Neuronal stem cell (in vitro differentiated cells): ENCODE measurements at regions not wholly inside any gene's neighbourhood (a gene's known extent, or its start where the extent isn't known, plus 50 kb on each side); places are given as distances from the start of the nearest gene placed in this dataset.
A peak's percentile ranks its signal among the peaks of the same experiment; 100 is the strongest.

Source experiments
- DNase-seq: peaks from one replicate; pipeline ENCODE4 v3.0.0-alpha.2; 2013; ENCODE audit warnings: low spot score
- H2AFZ ChIP-seq: one replicate; pipeline ENCODE4 v1.6.1; 2013; ENCODE audit warnings: mild to moderate bottlenecking, low read length, inconsistent platforms
- H2AK5ac ChIP-seq: 2 replicates; pipeline ENCODE4 v1.6.1; 2013; ENCODE audit warnings: low read depth, mild to moderate bottlenecking, inconsistent platforms, low read length, moderate library complexity, mixed read lengths
- H2BK120ac ChIP-seq: 2 replicates; pipeline ENCODE4 v1.6.1; 2013; ENCODE audit warnings: low read depth, mild to moderate bottlenecking, inconsistent platforms, low read length, moderate library complexity, mixed read lengths
- H2BK12ac ChIP-seq: one replicate; pipeline ENCODE4 v1.6.1; 2013; ENCODE audit warnings: low read length, inconsistent platforms
- H2BK15ac ChIP-seq: 2 replicates; pipeline ENCODE4 v1.6.1; 2013; ENCODE audit warnings: mild to moderate bottlenecking, low read length, inconsistent platforms, mixed read lengths
- H2BK5ac ChIP-seq: one replicate; pipeline ENCODE4 v1.6.1; 2013; ENCODE audit warnings: inconsistent platforms, mild to moderate bottlenecking, low read length, moderate library complexity
- H3K14ac ChIP-seq: one replicate; pipeline ENCODE4 v1.6.1; 2013; ENCODE audit warnings: low read length, inconsistent platforms
- H3K18ac ChIP-seq: 2 replicates; pipeline ENCODE4 v1.6.1; 2013; ENCODE audit warnings: low read length, inconsistent platforms
- H3K23ac ChIP-seq: 2 replicates; pipeline ENCODE4 v1.6.1; 2013; ENCODE audit warnings: low read depth, mild to moderate bottlenecking, mixed read lengths, low read length, inconsistent platforms; ENCODE audit not compliant: poor library complexity
- H3K27ac ChIP-seq: replicated peaks from 3 replicates; pipeline ENCODE4 v1.5.1; 2013; ENCODE audit warnings: low read length, inconsistent platforms
- H3K27me3 ChIP-seq, 3 experiments: 2 replicates each; pipeline ENCODE4 v1.6.1; 2013; ENCODE audit warnings: low read length in 3 of 3, mild to moderate bottlenecking in 2 of 3, inconsistent platforms in 1 of 3, low read depth in 1 of 3, mixed read lengths in 1 of 3, moderate library complexity in 1 of 3; ENCODE audit not compliant: control insufficient read depth in 3 of 3, insufficient read depth in 3 of 3
- H3K36me3 ChIP-seq, 2 donors: replicated peaks in 1 of 2; 2 replicates each; pipeline ENCODE4 v1.6.1; 2013; ENCODE audit warnings: low read length in 2 of 2; ENCODE audit not compliant: control insufficient read depth in 2 of 2, insufficient read depth in 2 of 2
- H3K4ac ChIP-seq: 2 replicates; pipeline ENCODE4 v1.6.1; 2013; ENCODE audit warnings: inconsistent platforms, mild to moderate bottlenecking, low read length, moderate library complexity
- H3K4me1 ChIP-seq, 2 donors: 1 replicate in 1 of 2; 2 replicates in 1 of 2; pipeline ENCODE4 v1.6.1; 2013; ENCODE audit warnings: low read length in 2 of 2, low read depth in 1 of 2; ENCODE audit not compliant: control insufficient read depth in 2 of 2, insufficient read depth in 1 of 2
- H3K4me2 ChIP-seq: one replicate; pipeline ENCODE4 v1.6.1; 2013; ENCODE audit warnings: mild to moderate bottlenecking, low read length, inconsistent platforms; ENCODE audit not compliant: insufficient read depth, poor library complexity, severe bottlenecking
- H3K4me3 ChIP-seq, 2 donors: 2 replicates each; pipeline ENCODE4 v1.5.1; 2013; ENCODE audit warnings: low read length in 2 of 2, mild to moderate bottlenecking in 2 of 2, inconsistent platforms in 1 of 2, moderate library complexity in 1 of 2
- H3K79me1 ChIP-seq: one replicate; pipeline ENCODE4 v1.6.1; 2013; ENCODE audit warnings: low read depth, mild to moderate bottlenecking, inconsistent platforms, low read length, moderate library complexity
- H3K9ac ChIP-seq: one replicate; pipeline ENCODE4 v1.6.1; 2013; ENCODE audit warnings: mild to moderate bottlenecking, low read depth, low read length, inconsistent platforms; ENCODE audit not compliant: poor library complexity
- H3K9me3 ChIP-seq, 2 donors: replicated peaks in 1 of 2; 2 replicates each; pipeline versions ENCODE3 to v1.6.1; 2013; ENCODE audit warnings: low read length in 2 of 2, mild to moderate bottlenecking in 2 of 2, inconsistent platforms in 1 of 2, low read depth in 1 of 2, mixed read lengths in 1 of 2, moderate library complexity in 1 of 2; ENCODE audit not compliant: control insufficient read depth in 2 of 2, insufficient read depth in 1 of 2
- H4K8ac ChIP-seq: one replicate; pipeline ENCODE4 v1.6.1; 2013; ENCODE audit warnings: low read depth, mild to moderate bottlenecking, inconsistent platforms, low read length, moderate library complexity
- H4K91ac ChIP-seq: one replicate; pipeline ENCODE4 v1.6.1; 2013; ENCODE audit warnings: low read length, low read depth, mild to moderate bottlenecking, inconsistent platforms; ENCODE audit not compliant: poor library complexity
- WGBS, 2 donors: extraction: QIAGEN DNeasy Blood & Tissue Kit; methylation state at CpG; one replicate each; pipeline ENCODE4 v1.1.7; 2013; ENCODE audit warnings: missing lambda C conversion rate in 2 of 2, mixed read lengths in 1 of 2; ENCODE audit not compliant: insufficient read length in 2 of 2, insufficient replicate concordance in 1 of 2; ENCODE audit errors: extremely low coverage in 2 of 2; 5-methylcytosine and 5-hydroxymethylcytosine counted together

- Histone ChIP-seq H3K79me1 (no peaks in the 10 kb centered on the region), H2BK120ac (no peak overlapping the region), H2AFZ (no peak overlapping the region), H3K4me1 (no peaks in the 10 kb centered on the region), H3K4ac (no peak overlapping the region), H3K18ac (no peak overlapping the region), H3K9ac (no peak overlapping the region), H3K23ac (no peak overlapping the region), H4K91ac (no peak overlapping the region), H2BK15ac (no peak overlapping the region), H2BK12ac (no peak overlapping the region), H3K14ac (no peak overlapping the region), H3K27me3 (no peaks in the 10 kb centered on the region), H3K4me2 (no peak overlapping the region), H4K8ac (no peak overlapping the region), H3K4me3 (no peak overlapping the region), H2AK5ac (no peak overlapping the region), H3K27ac (no peak overlapping the region), H3K36me3 (no peaks in the 10 kb centered on the region), H2BK5ac (no peak overlapping the region), H3K9me3 (no peaks in the 10 kb centered on the region)
- DNase-seq: no peak
Measured at GRCh38 chr10:52442576-52442975, 128.5 kb downstream of the DKK1 start.

GRCh38 chr10:52443419-52444388 is 129.6 kb downstream of the DKK1 start:
- no peak overlapping the region for H2BK12ac ChIP-seq
- no CpG with 5 or more reads among the region's 3 CpGs for WGBS, 2 donors
- no peak overlapping the region for H3K14ac ChIP-seq
- no peak overlapping the region for H2BK5ac ChIP-seq
- H3K9me3 ChIP-seq: no peaks in the 10 kb centered on the region
- no peak overlapping the region for H2BK120ac ChIP-seq
- H3K27me3 ChIP-seq: no peaks in the 10 kb centered on the region
- no peak overlapping the region for H3K4me3 ChIP-seq
- no peak for DNase-seq
- H2AK5ac ChIP-seq: no peak overlapping the region
- no peak overlapping the region for H4K91ac ChIP-seq
- H3K4me1 ChIP-seq: no peaks in the 10 kb centered on the region
- no peak overlapping the region for H3K9ac ChIP-seq
- H3K4me2 ChIP-seq: no peak overlapping the region
- H3K79me1 ChIP-seq: no peaks in the 10 kb centered on the region
- H3K4ac ChIP-seq: no peak overlapping the region
- H3K36me3 ChIP-seq: no peaks in the 10 kb centered on the region
- H2AFZ ChIP-seq: peak overlapping the region; percentile 23
- no peak overlapping the region for H4K8ac ChIP-seq
- H3K18ac ChIP-seq: no peak overlapping the region
- H3K23ac ChIP-seq: no peak overlapping the region
- H3K27ac ChIP-seq: no peak overlapping the region
- no peak overlapping the region for H2BK15ac ChIP-seq

DNA sequence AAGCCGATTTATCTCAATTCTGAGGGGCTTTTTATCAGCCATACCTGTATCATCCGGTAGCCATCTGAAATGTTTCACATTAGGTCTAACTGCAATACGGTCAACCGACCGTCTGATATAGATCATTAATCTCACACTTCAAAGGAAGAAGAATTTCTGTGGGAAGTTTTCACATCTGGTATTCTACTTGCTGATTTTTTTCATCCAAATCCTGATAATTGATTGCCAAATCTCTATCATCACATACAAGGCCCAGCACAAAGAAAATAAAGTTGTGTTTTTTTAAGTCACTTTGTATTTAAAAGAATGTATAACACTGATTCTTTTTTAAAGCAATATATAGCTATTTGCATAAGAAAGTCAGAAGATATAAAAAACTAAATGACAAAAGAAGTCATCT is 132.3 kb downstream of the DKK1 start:
- Histone ChIP-seq H3K4me2 (no peak overlapping the region), H3K36me3 (no peaks in the 10 kb centered on the region), H3K27ac (no peak overlapping the region), H3K79me1 (no peaks in the 10 kb centered on the region), H3K14ac (no peak overlapping the region), H3K9ac (no peak overlapping the region), H2AFZ (no peak overlapping the region), H2BK120ac (no peak overlapping the region), H2BK5ac (no peak overlapping the region), H2AK5ac (no peak overlapping the region), H3K4me3 (no peak overlapping the region), H3K4me1 (no peaks in the 10 kb centered on the region), H3K9me3 (no peaks in the 10 kb centered on the region), H3K23ac (no peak overlapping the region), H4K8ac (no peak overlapping the region), H2BK15ac (no peak overlapping the region), H3K18ac (no peak overlapping the region), H4K91ac (no peak overlapping the region), H3K4ac (no peak overlapping the region), H3K27me3 (no peaks in the 10 kb centered on the region), H2BK12ac (no peak overlapping the region)
- WGBS, 2 donors: no CpG with 5 or more reads among the region's 5 CpGs
- DNase-seq: no peak

GRCh38 chr10:52447931-52448353 is 133.9 kb downstream of the DKK1 start:
- H3K18ac ChIP-seq: no peak overlapping the region
- H3K27me3 ChIP-seq: no peaks in the 10 kb centered on the region
- no peaks in the 10 kb centered on the region for H3K9me3 ChIP-seq
- H2BK5ac ChIP-seq: no peak overlapping the region
- H3K27ac ChIP-seq: no peak overlapping the region
- H3K4ac ChIP-seq: no peak overlapping the region
- DNase-seq: no peak
- H2BK15ac ChIP-seq: no peak overlapping the region
- no peak overlapping the region for H4K91ac ChIP-seq
- H2BK120ac ChIP-seq: no peak overlapping the region
- H3K4me1 ChIP-seq: peaks cover 0 to 2% of the 10 kb centered on the region in 2 donors
- no peaks in the 10 kb centered on the region for H3K79me1 ChIP-seq
- no peak overlapping the region for H2BK12ac ChIP-seq
- no peak overlapping the region for H3K14ac ChIP-seq
- H4K8ac ChIP-seq: no peak overlapping the region
- H3K4me3 ChIP-seq: no peak overlapping the region
- H3K36me3 ChIP-seq: no peaks in the 10 kb centered on the region
- no peak overlapping the region for H3K4me2 ChIP-seq
- no peak overlapping the region for H3K23ac ChIP-seq
- no peak overlapping the region for H2AK5ac ChIP-seq
- H3K9ac ChIP-seq: no peak overlapping the region
- H2AFZ ChIP-seq: no peak overlapping the region
